Tibial nerve (tissue), 4 donors: ENCODE measurements at regions not wholly inside any gene's neighbourhood (a gene's known extent, or its start where the extent isn't known, plus 50 kb on each side); places are given as distances from the start of the nearest gene placed in this dataset.
"Not testable (repeated sequence)": the region's sequence is repeated elsewhere in the genome, so short reads cannot be mapped to it uniquely, and the experiment has no call there.

Experiments
- DNase-seq, 2 donors: peaks; one replicate each; pipeline ENCODE4 v3.0.0-alpha.2; 2019; ENCODE audit warnings: low spot score in 2 of 2
- H3K27ac ChIP-seq, 4 donors: fragments of 200-600 bp; sonication (generic) in 3 of 4; one replicate each; pipeline ENCODE4 v1.5.1; 2017 to 2019; ENCODE audit warnings: mild to moderate bottlenecking in 1 of 4
- H3K27me3 ChIP-seq, 2 donors: fragments of 200-600 bp; sonication (generic) in 1 of 2; one replicate each; pipeline versions ENCODE4 v1.5.1 to v1.6.0; 2017 to 2019
- H3K36me3 ChIP-seq, 3 donors: fragments of 200-600 bp; sonication (generic); one replicate each; pipeline ENCODE4 v1.5.1; 2018 to 2019
- H3K4me1 ChIP-seq, 4 donors: fragments of 200-600 bp; sonication (generic) in 3 of 4; one replicate each; pipeline ENCODE4 v1.5.1; 2017 to 2019
- H3K4me3 ChIP-seq, 4 donors: fragments of 200-600 bp; sonication (generic) in 3 of 4; one replicate each; pipeline ENCODE4 v1.5.1; 2017 to 2019; ENCODE audit warnings: mild to moderate bottlenecking in 1 of 4, moderate library complexity in 1 of 4
- H3K9me3 ChIP-seq, 4 donors: fragments of 200-600 bp; sonication (generic) in 3 of 4; one replicate each; pipeline ENCODE4 v1.5.1; 2017 to 2019
- EP300 ChIP-seq, 2 donors: sonication (generic); formaldehyde crosslinking; IDR thresholded peaks; one replicate each; pipeline ENCODE4 v1.6.1; 2017; ENCODE audit warnings: antibody characterized with exemption in 2 of 2, mild to moderate bottlenecking in 1 of 2
- POLR2A ChIP-seq, 2 donors: fragments of 450-650 bp; IDR thresholded peaks; one replicate each; pipeline ENCODE4 v1.6.1; 2017; ENCODE audit warnings: antibody characterized with exemption in 2 of 2, mild to moderate bottlenecking in 2 of 2, moderate library complexity in 2 of 2
- WGBS, 2 donors: methylation state at CpG; one replicate each; pipeline ENCODE4 v1.1.5; 2018; 5-methylcytosine and 5-hydroxymethylcytosine counted together
- TF ChIP-seq, protein P1 (sequence below), 5 experiments: fragments of 200-600 bp in 3 of 5; fragments of 450-650 bp in 2 of 5; sonication (generic) in 3 of 5; IDR thresholded peaks; one replicate each; pipeline ENCODE4 v1.5.1; 2016 to 2019; ENCODE audit warnings: antibody characterized with exemption in 5 of 5, mild to moderate bottlenecking in 3 of 5, moderate library complexity in 2 of 5

DNA sequence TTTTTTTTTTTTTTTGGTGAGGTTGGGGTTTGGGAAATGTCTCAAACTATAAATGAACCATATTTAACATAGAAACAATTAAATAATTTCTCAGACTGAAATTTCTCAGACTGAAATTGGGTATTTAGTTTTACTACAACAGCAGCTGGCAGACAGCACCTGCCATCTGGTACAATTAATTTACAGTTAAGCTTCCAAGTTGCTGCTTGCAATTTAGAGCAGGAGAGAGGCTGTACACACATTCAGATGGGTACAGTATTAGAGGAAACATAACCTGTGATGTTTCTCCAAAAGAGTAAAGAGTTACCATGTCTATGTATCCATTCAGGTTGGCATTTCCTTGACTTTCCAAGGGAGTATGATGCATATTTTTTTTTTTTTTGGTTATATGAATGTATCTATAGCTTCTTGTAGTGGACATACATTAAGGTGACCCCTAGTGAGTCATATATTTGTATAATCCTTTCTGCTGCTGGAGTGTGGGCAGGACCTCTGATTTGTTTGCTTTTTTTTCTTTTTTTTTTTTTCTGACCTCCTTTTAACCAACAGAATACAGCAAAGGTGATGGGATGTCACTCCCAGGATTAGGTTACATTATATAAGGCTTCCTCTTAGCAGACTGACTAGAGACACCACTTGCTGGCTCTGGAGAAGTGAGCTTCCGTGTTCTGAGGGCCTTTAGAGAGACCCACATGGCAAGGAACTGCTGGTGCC is 201.7 kb downstream of the PTH2R start:
- DNase-seq, result no peak
- 78 to 83% methylated on average over 1 of the region's 1 CpG for WGBS, 2 donors
- TF ChIP-seq, protein P1, sequence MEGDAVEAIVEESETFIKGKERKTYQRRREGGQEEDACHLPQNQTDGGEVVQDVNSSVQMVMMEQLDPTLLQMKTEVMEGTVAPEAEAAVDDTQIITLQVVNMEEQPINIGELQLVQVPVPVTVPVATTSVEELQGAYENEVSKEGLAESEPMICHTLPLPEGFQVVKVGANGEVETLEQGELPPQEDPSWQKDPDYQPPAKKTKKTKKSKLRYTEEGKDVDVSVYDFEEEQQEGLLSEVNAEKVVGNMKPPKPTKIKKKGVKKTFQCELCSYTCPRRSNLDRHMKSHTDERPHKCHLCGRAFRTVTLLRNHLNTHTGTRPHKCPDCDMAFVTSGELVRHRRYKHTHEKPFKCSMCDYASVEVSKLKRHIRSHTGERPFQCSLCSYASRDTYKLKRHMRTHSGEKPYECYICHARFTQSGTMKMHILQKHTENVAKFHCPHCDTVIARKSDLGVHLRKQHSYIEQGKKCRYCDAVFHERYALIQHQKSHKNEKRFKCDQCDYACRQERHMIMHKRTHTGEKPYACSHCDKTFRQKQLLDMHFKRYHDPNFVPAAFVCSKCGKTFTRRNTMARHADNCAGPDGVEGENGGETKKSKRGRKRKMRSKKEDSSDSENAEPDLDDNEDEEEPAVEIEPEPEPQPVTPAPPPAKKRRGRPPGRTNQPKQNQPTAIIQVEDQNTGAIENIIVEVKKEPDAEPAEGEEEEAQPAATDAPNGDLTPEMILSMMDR (IDR thresholded peaks at IDR 0.05), result no peak
- no peak for TF ChIP-seq POLR2A (IDR thresholded peaks at IDR 0.05)
- no peak for TF ChIP-seq EP300 (IDR thresholded peaks at IDR 0.05)
- Histone ChIP-seq H3K4me1 (no peaks in the 10 kb centered on the region), H3K36me3 (no peaks in the 10 kb centered on the region), H3K9me3 (peaks cover 0 to 11% (median 0%) of the 10 kb centered on the region in 4 donors), H3K4me3 (no peak overlapping the region), H3K27me3 (no peaks in the 10 kb centered on the region), H3K27ac (no peak overlapping the region)

DNA sequence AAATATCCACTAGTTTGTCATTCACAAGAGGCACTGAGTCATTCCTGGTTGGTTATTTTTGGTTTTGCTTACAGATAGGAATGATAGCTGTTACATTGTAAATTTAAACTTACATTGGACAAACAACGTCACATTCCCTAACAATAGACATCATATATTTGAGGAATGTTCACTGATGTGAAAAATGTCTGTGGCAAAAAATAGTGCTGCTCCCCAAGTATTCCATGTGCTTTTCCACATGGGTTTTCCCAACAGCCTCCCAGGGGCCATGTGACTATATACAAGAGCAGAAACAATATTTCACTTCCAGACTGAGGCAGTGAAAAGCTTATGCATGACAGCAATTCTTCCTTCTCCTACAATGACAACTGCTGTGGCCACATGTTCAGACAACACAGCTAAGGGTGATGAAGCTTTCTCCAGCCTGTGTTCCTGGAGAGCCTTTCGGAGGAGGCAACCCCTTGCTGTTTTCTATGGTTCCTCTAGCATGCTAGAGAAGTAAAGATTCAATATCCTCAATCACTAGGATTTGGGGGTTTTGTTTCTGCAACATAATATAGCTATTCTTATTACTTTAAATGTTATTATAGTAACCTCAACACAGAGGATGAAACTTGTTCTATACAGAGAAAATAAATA is 202.7 kb downstream of the PTH2R start:
- H3K27me3 ChIP-seq, result no peaks in the 10 kb centered on the region
- WGBS, 2 donors, result 71 to 77% methylated on average over 2 of the region's 2 CpGs
- H3K27ac ChIP-seq, result no peak overlapping the region
- no peak overlapping the region for H3K4me3 ChIP-seq
- H3K36me3 ChIP-seq, result no peaks in the 10 kb centered on the region
- DNase-seq, result no peak
- H3K9me3 ChIP-seq, result peaks cover 0 to 11% (median 0%) of the 10 kb centered on the region in 4 donors
- TF ChIP-seq, protein P1 (IDR thresholded peaks at IDR 0.05), result no peak
- TF ChIP-seq EP300 (IDR thresholded peaks at IDR 0.05) (no peak), POLR2A (IDR thresholded peaks at IDR 0.05) (no peak)
- H3K4me1 ChIP-seq, result no peaks in the 10 kb centered on the region

DNA sequence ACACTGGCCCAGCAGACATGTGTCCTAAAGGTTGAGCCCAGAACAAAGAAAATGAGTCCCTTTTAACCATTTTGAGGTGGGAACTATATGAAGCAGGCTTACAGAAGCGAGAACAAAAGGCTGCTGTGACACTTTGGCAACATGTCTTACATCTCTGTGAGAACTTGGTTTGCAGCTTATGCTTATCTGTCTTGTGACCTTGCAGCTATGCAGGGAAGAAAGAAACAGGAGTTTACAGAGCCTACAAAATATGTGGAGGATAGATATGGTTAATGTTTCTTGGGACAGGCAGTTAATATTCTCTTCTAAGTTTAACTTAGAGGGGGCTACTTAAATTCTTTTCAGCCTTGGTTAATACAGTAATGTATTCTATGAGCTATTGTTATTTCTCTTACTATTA is 209.1 kb downstream of the PTH2R start:
- not testable (repeated sequence) for H3K4me3 ChIP-seq, DNase-seq, H3K36me3 ChIP-seq, H3K27ac ChIP-seq, H3K27me3 ChIP-seq, H3K4me1 ChIP-seq
- WGBS, 2 donors, result 70 to 81% methylated on average over 1 of the region's 1 CpG
- H3K9me3 ChIP-seq, result peaks cover 0 to 11% (median 0%) of the 10 kb centered on the region in 4 donors

DNA sequence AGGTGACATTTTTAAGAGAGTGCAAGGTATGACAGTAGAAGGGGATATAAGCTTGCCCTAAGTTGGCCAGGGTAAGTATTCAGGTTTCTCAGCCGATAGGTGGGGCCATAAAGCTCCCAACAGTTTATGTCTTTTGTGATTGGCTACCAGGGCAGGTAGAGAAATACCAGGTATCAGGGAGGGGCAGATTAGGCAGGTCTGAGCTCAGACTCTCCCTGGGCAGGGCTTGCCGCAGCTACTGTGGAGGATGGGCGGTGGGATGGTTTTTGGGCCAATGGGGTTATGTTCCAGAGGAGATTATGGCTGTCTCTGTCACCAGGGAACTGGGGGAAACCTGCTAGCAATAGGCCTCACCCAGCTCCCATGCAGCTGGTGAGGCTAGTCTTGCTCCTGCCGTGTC is 211.6 kb downstream of the PTH2R start:
- Histone ChIP-seq H3K27ac (no peak overlapping the region), H3K4me1 (no peaks in the 10 kb centered on the region), H3K4me3 (no peak overlapping the region), H3K9me3 (peaks cover 0 to 4% (median 0%) of the 10 kb centered on the region in 4 donors), H3K27me3 (no peaks in the 10 kb centered on the region), H3K36me3 (no peaks in the 10 kb centered on the region)
- 69 to 82% methylated on average over 4 of the region's 4 CpGs for WGBS, 2 donors
- DNase-seq, result no peak
- TF ChIP-seq POLR2A (IDR thresholded peaks at IDR 0.05) (no peak), EP300 (IDR thresholded peaks at IDR 0.05) (no peak)
- TF ChIP-seq, protein P1 (IDR thresholded peaks at IDR 0.05), result no peak

DNA sequence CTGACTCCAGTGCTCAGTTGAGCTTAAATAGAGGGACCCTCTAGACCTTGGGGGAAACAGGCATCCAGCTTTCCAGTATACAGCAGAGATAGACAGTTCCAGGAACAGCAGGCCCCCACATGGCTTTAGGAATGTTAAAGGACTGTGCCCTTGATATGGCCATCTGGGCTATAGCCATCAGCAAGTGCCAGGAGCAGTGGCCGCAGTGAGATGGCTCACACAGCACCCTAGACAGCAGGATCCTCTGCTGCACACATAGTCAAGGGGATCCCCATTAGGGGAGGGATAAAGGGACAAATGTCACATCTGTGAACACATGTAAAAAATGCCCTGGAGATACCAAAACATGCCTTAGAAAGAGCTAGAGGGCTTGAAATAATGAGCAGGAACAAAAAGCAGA is 213.4 kb downstream of the PTH2R start:
- H3K36me3 ChIP-seq, result no peaks in the 10 kb centered on the region
- H3K27ac ChIP-seq, result no peak overlapping the region
- peaks cover 0 to 4% (median 0%) of the 10 kb centered on the region in 4 donors for H3K9me3 ChIP-seq
- H3K4me3 ChIP-seq, result no peak overlapping the region
- H3K4me1 ChIP-seq, result no peaks in the 10 kb centered on the region
- 92 to 94% methylated on average over 1 of the region's 1 CpG for WGBS, 2 donors
- no peaks in the 10 kb centered on the region for H3K27me3 ChIP-seq
- TF ChIP-seq, protein P1 (IDR thresholded peaks at IDR 0.05), result no peak
- TF ChIP-seq EP300 (IDR thresholded peaks at IDR 0.05) (no peak), POLR2A (IDR thresholded peaks at IDR 0.05) (no peak)
- no peak for DNase-seq
